NB4 (cell line): ENCODE measurements at regions not wholly inside any gene's neighbourhood (a gene's known extent, or its start where the extent isn't known, plus 50 kb on each side); places are given as distances from the start of the nearest gene placed in this dataset.

Experiments
- CTCF ChIP-seq: IDR thresholded peaks from one replicate; pipeline ENCODE4 v1.5.1; 2012; ENCODE audit warnings: low read depth, low read length
- MYC ChIP-seq: IDR thresholded peaks from 2 replicates; pipeline ENCODE4 v1.6.1; 2011; ENCODE audit warnings: low read depth, low read length
- POLR2A ChIP-seq: IDR thresholded peaks from 2 replicates; pipeline ENCODE4 v1.6.1; 2011; ENCODE audit warnings: mild to moderate bottlenecking; ENCODE audit not compliant: insufficient read length; ENCODE audit errors: extremely low read depth

- TF ChIP-seq CTCF, result no peak
- no peak for TF ChIP-seq POLR2A
- no peak for TF ChIP-seq MYC
Observed at GRCh38 chr11:115069599-115069998, 391.3 kb downstream of the NXPE2 start.
